ENCODE measurements at regions not wholly inside any gene's neighbourhood (a gene's known extent, or its start where the extent isn't known, plus 50 kb on each side); places are given as distances from the start of the nearest gene placed in this dataset.

- H3K36me3 Mint-ChIP-seq (ENCODE audit: low read depth) = no peaks in the 10 kb centered on the region; the same call in 1 of the 2 replicates
- H3K9me3 Mint-ChIP-seq = peaks cover 52% of the 10 kb centered on the region
- no peak for TF ChIP-seq CTCF (IDR thresholded peaks at IDR 0.05)
- H3K4me1 Mint-ChIP-seq (ENCODE audit: low read depth) = no peaks in the 10 kb centered on the region
- no peaks in the 10 kb centered on the region for H3K27me3 Mint-ChIP-seq (ENCODE audit: insufficient read depth)
- no peak for DNase-seq
- no peak overlapping the region for H3K27ac Mint-ChIP-seq
- no peak overlapping the region for H3K4me3 Mint-ChIP-seq
These were observed 2102.9 kb downstream of the NCAM2 start for GRCh38 chr21:23101111-23101510.

GRCh38 chr21:23108533-23108932 lies 2110.3 kb downstream of the NCAM2 start:
- no peaks in the 10 kb centered on the region for H3K27me3 Mint-ChIP-seq (ENCODE audit: insufficient read depth)
- no peaks in the 10 kb centered on the region for H3K4me1 Mint-ChIP-seq (ENCODE audit: low read depth)
- no peak for DNase-seq
- no peak for TF ChIP-seq CTCF (IDR thresholded peaks at IDR 0.05)
- H3K9me3 Mint-ChIP-seq = peaks cover 18% of the 10 kb centered on the region
- H3K4me3 Mint-ChIP-seq = no peak overlapping the region
- H3K36me3 Mint-ChIP-seq (ENCODE audit: low read depth) = no peaks in the 10 kb centered on the region
- no peak overlapping the region for H3K27ac Mint-ChIP-seq

DNA sequence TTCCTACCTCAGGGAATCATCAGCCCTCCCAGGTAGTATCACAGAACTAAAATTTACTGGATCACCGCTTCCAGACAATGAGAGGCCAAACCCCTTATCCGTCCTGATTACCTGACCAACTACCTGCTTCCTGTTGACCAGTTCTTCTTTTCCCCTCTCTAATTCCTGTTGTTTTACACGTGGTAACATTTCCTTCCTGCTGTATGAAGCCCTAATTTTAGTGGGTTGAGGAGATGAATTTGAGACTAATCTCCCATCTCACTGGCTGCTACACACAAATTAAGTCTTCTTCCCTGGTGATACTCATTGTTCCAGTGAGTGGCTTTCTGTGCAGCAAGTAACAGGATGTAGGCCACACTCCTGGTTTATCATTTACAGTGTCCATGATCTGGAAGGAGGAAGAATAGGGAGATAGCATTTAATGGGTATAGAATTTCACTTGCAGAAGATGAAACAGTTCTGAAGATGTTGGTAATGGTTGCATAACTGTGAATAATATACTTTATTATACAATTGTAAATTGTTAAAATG lies 2112.9 kb downstream of the NCAM2 start:
- Mint-ChIP-seq H3K36me3 (ENCODE audit: low read depth) (no peaks in the 10 kb centered on the region), H3K27ac (no peak overlapping the region), H3K9me3 (peaks cover 27% of the 10 kb centered on the region), H3K4me1 (ENCODE audit: low read depth) (no peaks in the 10 kb centered on the region), H3K27me3 (ENCODE audit: insufficient read depth) (no peaks in the 10 kb centered on the region), H3K4me3 (no peak overlapping the region)
- TF ChIP-seq CTCF (IDR thresholded peaks at IDR 0.05) = no peak
- no peak for DNase-seq

- Mint-ChIP-seq H3K27me3 (ENCODE audit: insufficient read depth) (no peaks in the 10 kb centered on the region; the same call in 1 of the 2 replicates), H3K36me3 (ENCODE audit: low read depth) (no peaks in the 10 kb centered on the region), H3K27ac (no peak overlapping the region), H3K4me3 (no peak overlapping the region), H3K9me3 (peaks cover 19% of the 10 kb centered on the region), H3K4me1 (ENCODE audit: low read depth) (no peaks in the 10 kb centered on the region)
- no peak for TF ChIP-seq CTCF (IDR thresholded peaks at IDR 0.05)
- DNase-seq = no peak
These were observed 2121.3 kb downstream of the NCAM2 start for GRCh38 chr21:23119491-23119890.

DNA sequence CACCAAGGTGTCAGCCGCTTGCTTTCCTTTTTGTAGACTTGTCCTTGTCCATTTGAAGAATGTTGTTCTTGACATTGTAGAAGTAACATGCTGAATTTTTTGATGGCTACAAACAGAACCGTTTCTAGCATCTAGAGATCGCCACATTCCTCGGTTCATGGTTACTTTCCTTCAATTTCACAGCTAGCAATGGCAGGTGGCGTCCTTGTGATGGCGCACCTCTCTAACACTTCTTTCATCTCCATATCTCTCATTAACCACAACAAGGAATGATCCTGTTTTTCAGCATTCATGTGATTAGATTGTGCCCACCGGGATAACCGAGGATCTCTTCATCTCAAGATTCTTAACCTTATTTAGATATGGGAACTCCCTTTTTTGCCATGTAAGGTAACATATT lies 2129.8 kb downstream of the NCAM2 start:
- no peak for DNase-seq
- no peaks in the 10 kb centered on the region for H3K4me1 Mint-ChIP-seq (ENCODE audit: low read depth)
- H3K36me3 Mint-ChIP-seq (ENCODE audit: low read depth) = no peaks in the 10 kb centered on the region; the same call in 1 of the 2 replicates
- H3K27ac Mint-ChIP-seq = no peak overlapping the region
- TF ChIP-seq CTCF (IDR thresholded peaks at IDR 0.05) = no peak
- no peak overlapping the region for H3K4me3 Mint-ChIP-seq
- H3K9me3 Mint-ChIP-seq = peaks cover 50% of the 10 kb centered on the region
- 0 out of 2 replicates have a peak, but pooled peaks cover 2% of the 10 kb centered on the region for H3K27me3 Mint-ChIP-seq (ENCODE audit: insufficient read depth)

GRCh38 chr21:23130308-23130707 lies 2132.1 kb downstream of the NCAM2 start:
- H3K4me1 Mint-ChIP-seq (ENCODE audit: low read depth) = no peaks in the 10 kb centered on the region
- H3K4me3 Mint-ChIP-seq = no peak overlapping the region
- TF ChIP-seq CTCF (IDR thresholded peaks at IDR 0.05) = no peak
- H3K9me3 Mint-ChIP-seq = peaks cover 62% of the 10 kb centered on the region
- DNase-seq = no peak
- 0 out of 2 replicates have a peak, but pooled peaks cover 2% of the 10 kb centered on the region for H3K27me3 Mint-ChIP-seq (ENCODE audit: insufficient read depth)
- no peak overlapping the region for H3K27ac Mint-ChIP-seq
- no peaks in the 10 kb centered on the region; the same call in 1 of the 2 replicates for H3K36me3 Mint-ChIP-seq (ENCODE audit: low read depth)
